Transverse colon (tissue), 4 donors: ENCODE measurements at regions not wholly inside any gene's neighbourhood (a gene's known extent, or its start where the extent isn't known, plus 50 kb on each side); places are given as distances from the start of the nearest gene placed in this dataset.

Experiments used
- DNase-seq: peaks from one replicate; pipeline ENCODE4 v3.0.0-alpha.2; 2019
- H3K27ac ChIP-seq, 4 donors: fragments of 200-600 bp; sonication (generic); 2 replicates each; pipeline ENCODE4 v1.5.1; 2016 to 2018; ENCODE audit warnings: inconsistent platforms in 4 of 4
- H3K27me3 ChIP-seq: fragments of 200-600 bp; sonication (generic); 2 replicates; pipeline ENCODE4 v1.5.1; 2017; ENCODE audit warnings: inconsistent platforms
- H3K36me3 ChIP-seq, 4 donors: fragments of 200-600 bp; sonication (generic); 2 replicates each; pipeline ENCODE4 v1.5.1; 2017 to 2019; ENCODE audit warnings: inconsistent platforms in 4 of 4
- H3K4me1 ChIP-seq, 4 donors: fragments of 200-600 bp; sonication (generic); 2 replicates each; pipeline ENCODE4 v1.5.1; 2017 to 2020; ENCODE audit warnings: inconsistent platforms in 4 of 4
- H3K4me3 ChIP-seq, 4 donors: fragments of 200-600 bp; sonication (generic); 1 replicate in 1 of 4; 2 replicates in 3 of 4; pipeline versions ENCODE4 v1.5.1 to v1.6.1; 2017 to 2019; ENCODE audit warnings: inconsistent platforms in 4 of 4
- H3K9me3 ChIP-seq, 2 donors: fragments of 200-600 bp; sonication (generic); 2 replicates each; pipeline ENCODE4 v1.5.1; 2017 to 2019; ENCODE audit warnings: inconsistent platforms in 2 of 2
- EP300 ChIP-seq: sonication (generic); formaldehyde crosslinking; IDR thresholded peaks from one replicate; pipeline ENCODE4 v1.6.1; 2017; ENCODE audit warnings: antibody characterized with exemption, low read depth
- POLR2A ChIP-seq: fragments of 450-650 bp; IDR thresholded peaks from one replicate; pipeline ENCODE4 v1.6.1; 2016; ENCODE audit warnings: antibody characterized with exemption, mild to moderate bottlenecking, moderate library complexity
- POLR2AphosphoS5 ChIP-seq, 3 donors: sonication (generic); formaldehyde crosslinking; IDR thresholded peaks; one replicate each; pipeline ENCODE4 v1.6.1; 2016; ENCODE audit warnings: antibody characterized with exemption in 3 of 3
- WGBS, 2 donors: methylation state at CpG; one replicate each; pipeline ENCODE4 v1.1.5; 2018; ENCODE audit warnings: low coverage in 1 of 2; 5-methylcytosine and 5-hydroxymethylcytosine counted together
- in situ Hi-C, 4 donors: fragments of 200-750 bp; cut with MboI; loops; one replicate each; pipeline versions ENCODE4 v1.15.0 to v1.15.1; 2017; ENCODE audit warnings: low sequenced_read_pairs in 3 of 4, low pct_ligation_motif_present in 1 of 4, low pct_unique_long_range_greater_than_20kb in 1 of 4
- intact Hi-C: fragments of 100-400 bp; cut with DNase I; formaldehyde crosslinking; loops from one replicate; pipeline ENCODE4 v1.15.1; 2023; ENCODE audit warnings: low total_unique reads
- TF ChIP-seq, protein P1 (sequence below), 5 experiments: fragments of 200-600 bp in 3 of 5; fragments of 450-650 bp in 2 of 5; sonication (generic) in 3 of 5; IDR thresholded peaks; 1 replicate in 2 of 5; 2 replicates in 3 of 5; pipeline ENCODE4 v1.5.1; 2016 to 2017; ENCODE audit warnings: antibody characterized with exemption in 5 of 5, inconsistent platforms in 3 of 5, mild to moderate bottlenecking in 2 of 5, moderate library complexity in 1 of 5

DNA sequence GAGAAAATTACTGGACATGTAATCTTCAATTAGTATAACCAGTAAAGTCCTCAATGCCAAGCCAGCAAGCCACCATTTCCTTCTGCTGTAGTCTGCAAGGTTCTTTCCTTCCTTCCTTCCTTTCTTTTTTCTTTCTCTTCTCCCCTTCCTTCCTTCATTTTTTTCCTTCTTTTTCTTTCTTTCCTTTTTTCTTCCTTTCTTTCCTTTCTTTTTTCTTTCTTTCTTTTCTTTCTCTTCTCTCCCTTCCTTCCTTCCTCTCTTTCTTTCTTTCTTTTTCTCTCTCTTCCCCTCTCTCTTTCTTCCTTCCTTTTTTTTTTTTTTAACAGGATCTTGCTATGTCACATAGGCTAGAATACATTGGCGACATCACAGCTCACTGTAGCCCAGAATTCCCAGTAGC is 369.8 kb downstream of the SEMA3D start:
- no peak for TF ChIP-seq EP300
- no peak for TF ChIP-seq POLR2A
- TF ChIP-seq, protein P1, sequence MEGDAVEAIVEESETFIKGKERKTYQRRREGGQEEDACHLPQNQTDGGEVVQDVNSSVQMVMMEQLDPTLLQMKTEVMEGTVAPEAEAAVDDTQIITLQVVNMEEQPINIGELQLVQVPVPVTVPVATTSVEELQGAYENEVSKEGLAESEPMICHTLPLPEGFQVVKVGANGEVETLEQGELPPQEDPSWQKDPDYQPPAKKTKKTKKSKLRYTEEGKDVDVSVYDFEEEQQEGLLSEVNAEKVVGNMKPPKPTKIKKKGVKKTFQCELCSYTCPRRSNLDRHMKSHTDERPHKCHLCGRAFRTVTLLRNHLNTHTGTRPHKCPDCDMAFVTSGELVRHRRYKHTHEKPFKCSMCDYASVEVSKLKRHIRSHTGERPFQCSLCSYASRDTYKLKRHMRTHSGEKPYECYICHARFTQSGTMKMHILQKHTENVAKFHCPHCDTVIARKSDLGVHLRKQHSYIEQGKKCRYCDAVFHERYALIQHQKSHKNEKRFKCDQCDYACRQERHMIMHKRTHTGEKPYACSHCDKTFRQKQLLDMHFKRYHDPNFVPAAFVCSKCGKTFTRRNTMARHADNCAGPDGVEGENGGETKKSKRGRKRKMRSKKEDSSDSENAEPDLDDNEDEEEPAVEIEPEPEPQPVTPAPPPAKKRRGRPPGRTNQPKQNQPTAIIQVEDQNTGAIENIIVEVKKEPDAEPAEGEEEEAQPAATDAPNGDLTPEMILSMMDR (IDR thresholded peaks at IDR 0.05) = no peak
- TF ChIP-seq POLR2AphosphoS5 (IDR thresholded peaks at IDR 0.05) = no peak
- no peaks in the 10 kb centered on the region for H3K27me3 ChIP-seq
- no peaks in the 10 kb centered on the region for H3K36me3 ChIP-seq
- DNase-seq = no peak
- WGBS, 2 donors = 83 to 88% methylated on average over 1 of the region's 1 CpG
- H3K4me1 ChIP-seq = no peaks in the 10 kb centered on the region
- no peak overlapping the region for H3K4me3 ChIP-seq
- intact Hi-C loops (no loop called here), in situ Hi-C loops (no loop called here)
- no peak overlapping the region for H3K27ac ChIP-seq
- no peaks in the 10 kb centered on the region for H3K9me3 ChIP-seq

DNA sequence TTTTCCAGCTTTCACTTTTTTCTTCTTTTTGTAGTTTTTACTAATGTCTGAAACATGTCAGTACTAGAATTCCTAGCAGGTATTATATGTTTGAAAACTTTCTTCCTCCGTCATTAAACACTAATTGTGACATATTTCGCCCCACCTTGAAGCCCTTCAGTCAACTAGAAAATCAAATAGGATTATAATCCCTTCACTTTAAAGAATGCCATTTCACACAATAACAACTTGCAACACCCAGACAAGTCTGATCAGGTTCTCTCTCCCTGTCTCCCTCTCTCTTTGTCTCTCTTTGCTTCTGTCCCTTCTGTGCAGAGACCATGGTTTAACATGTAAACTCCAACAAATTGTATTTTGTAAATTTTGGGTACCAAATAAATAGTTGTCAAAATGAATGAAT is 373.5 kb downstream of the SEMA3D start:
- intact Hi-C loops (no loop called here), in situ Hi-C loops (no loop called here)
- H3K36me3 ChIP-seq = no peaks in the 10 kb centered on the region
- no peak overlapping the region for H3K27ac ChIP-seq
- no peaks in the 10 kb centered on the region for H3K4me1 ChIP-seq
- no peak for TF ChIP-seq EP300
- TF ChIP-seq, protein P1 (IDR thresholded peaks at IDR 0.05) = no peak
- no peak for TF ChIP-seq POLR2A
- no peak for TF ChIP-seq POLR2AphosphoS5 (IDR thresholded peaks at IDR 0.05)
- no peaks in the 10 kb centered on the region for H3K27me3 ChIP-seq
- DNase-seq = no peak
- 94 to 100% methylated on average over 2 of the region's 2 CpGs for WGBS, 2 donors
- H3K9me3 ChIP-seq = no peaks in the 10 kb centered on the region
- no peak overlapping the region for H3K4me3 ChIP-seq

DNA sequence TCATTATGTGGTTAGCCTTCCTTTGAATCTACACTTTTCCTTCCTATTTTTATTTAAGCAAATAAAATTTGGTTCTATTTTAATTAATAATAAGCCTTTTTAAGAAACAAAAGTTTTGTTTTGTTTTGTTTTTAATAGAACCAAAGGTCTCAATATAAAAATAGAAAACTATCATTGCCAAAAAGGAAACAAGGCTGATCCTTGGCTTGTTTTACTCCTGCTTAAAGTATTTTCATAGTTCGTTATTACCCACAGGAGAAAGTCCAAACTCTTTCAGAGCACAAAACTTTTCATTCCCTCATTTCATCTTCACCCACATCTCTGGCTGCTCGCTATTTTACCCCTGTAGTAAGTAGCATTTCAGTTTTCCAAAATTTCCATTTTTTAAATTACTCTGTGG is 374.8 kb downstream of the SEMA3D start:
- H3K36me3 ChIP-seq = no peaks in the 10 kb centered on the region
- WGBS, 2 donors = 46 to 55% methylated on average over 2 of the region's 2 CpGs
- TF ChIP-seq, protein P1 (IDR thresholded peaks at IDR 0.05) = no peak
- TF ChIP-seq POLR2AphosphoS5 (IDR thresholded peaks at IDR 0.05) (no peak), EP300 (no peak), POLR2A (no peak)
- no peak for DNase-seq
- in situ Hi-C loops (no loop called here), intact Hi-C loops (no loop called here)
- no peaks in the 10 kb centered on the region for H3K9me3 ChIP-seq
- no peaks in the 10 kb centered on the region for H3K27me3 ChIP-seq
- no peak overlapping the region for H3K4me3 ChIP-seq
- H3K27ac ChIP-seq = no peak overlapping the region
- no peaks in the 10 kb centered on the region for H3K4me1 ChIP-seq

- intact Hi-C loops = no loop called here
- 63% methylated on average over 1 of the region's 1 CpG; no CpG with 5 or more reads in 1 of the 2 donors for WGBS, 2 donors
- TF ChIP-seq POLR2A = no peak
- TF ChIP-seq POLR2AphosphoS5 (IDR thresholded peaks at IDR 0.05) = no peak
- no peak for TF ChIP-seq EP300
- TF ChIP-seq, protein P1 (IDR thresholded peaks at IDR 0.05) = no peak
- Histone ChIP-seq H3K27ac (no peak overlapping the region), H3K36me3 (no peaks in the 10 kb centered on the region), H3K9me3 (no peaks in the 10 kb centered on the region), H3K27me3 (no peaks in the 10 kb centered on the region), H3K4me3 (no peak overlapping the region), H3K4me1 (no peaks in the 10 kb centered on the region)
- in situ Hi-C loops = no loop called here
- no peak for DNase-seq
These were observed 375.5 kb downstream of the SEMA3D start for GRCh38 chr7:84811362-84811761.
